GM12874 (cell line): ENCODE measurements at regions not wholly inside any gene's neighbourhood (a gene's known extent, or its start where the extent isn't known, plus 50 kb on each side); places are given as distances from the start of the nearest gene placed in this dataset.

ENCODE experiments used
- TF ChIP-seq, protein P1 (sequence below): IDR thresholded peaks from 2 replicates; pipeline ENCODE4 v1.5.1; 2011; ENCODE audit warnings: low read depth, mild to moderate bottlenecking, control low read depth, low read length, moderate library complexity; ENCODE audit not compliant: insufficient read depth

GRCh38 chr4:69044247-69044646 is 52.0 kb upstream of the UGT2B7 start:
- TF ChIP-seq, protein P1, sequence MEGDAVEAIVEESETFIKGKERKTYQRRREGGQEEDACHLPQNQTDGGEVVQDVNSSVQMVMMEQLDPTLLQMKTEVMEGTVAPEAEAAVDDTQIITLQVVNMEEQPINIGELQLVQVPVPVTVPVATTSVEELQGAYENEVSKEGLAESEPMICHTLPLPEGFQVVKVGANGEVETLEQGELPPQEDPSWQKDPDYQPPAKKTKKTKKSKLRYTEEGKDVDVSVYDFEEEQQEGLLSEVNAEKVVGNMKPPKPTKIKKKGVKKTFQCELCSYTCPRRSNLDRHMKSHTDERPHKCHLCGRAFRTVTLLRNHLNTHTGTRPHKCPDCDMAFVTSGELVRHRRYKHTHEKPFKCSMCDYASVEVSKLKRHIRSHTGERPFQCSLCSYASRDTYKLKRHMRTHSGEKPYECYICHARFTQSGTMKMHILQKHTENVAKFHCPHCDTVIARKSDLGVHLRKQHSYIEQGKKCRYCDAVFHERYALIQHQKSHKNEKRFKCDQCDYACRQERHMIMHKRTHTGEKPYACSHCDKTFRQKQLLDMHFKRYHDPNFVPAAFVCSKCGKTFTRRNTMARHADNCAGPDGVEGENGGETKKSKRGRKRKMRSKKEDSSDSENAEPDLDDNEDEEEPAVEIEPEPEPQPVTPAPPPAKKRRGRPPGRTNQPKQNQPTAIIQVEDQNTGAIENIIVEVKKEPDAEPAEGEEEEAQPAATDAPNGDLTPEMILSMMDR, result no peak
